ENCODE measurements at regions not wholly inside any gene's neighbourhood (a gene's known extent, or its start where the extent isn't known, plus 50 kb on each side); places are given as distances from the start of the nearest gene placed in this dataset.

DNA sequence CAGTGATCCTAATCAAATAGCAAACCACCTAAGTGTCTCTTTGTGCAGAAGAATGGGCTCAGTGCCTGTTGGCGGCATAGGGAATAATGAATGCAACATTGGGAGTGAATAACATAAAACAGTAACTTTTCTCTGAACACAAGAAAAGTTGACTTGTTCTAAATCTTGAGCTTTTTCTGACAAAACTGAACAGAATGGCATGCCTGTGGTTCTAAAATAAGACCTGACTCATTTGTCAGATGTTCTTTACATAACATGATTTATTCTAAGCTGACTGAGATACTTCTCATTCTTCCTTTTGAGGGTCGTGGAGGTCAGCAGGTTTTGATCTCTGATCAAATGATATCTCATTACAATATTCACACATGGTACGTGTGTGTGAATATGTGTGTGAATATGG, 165.4 kb upstream of the WDR1 start:
- TF ChIP-seq, protein P1, sequence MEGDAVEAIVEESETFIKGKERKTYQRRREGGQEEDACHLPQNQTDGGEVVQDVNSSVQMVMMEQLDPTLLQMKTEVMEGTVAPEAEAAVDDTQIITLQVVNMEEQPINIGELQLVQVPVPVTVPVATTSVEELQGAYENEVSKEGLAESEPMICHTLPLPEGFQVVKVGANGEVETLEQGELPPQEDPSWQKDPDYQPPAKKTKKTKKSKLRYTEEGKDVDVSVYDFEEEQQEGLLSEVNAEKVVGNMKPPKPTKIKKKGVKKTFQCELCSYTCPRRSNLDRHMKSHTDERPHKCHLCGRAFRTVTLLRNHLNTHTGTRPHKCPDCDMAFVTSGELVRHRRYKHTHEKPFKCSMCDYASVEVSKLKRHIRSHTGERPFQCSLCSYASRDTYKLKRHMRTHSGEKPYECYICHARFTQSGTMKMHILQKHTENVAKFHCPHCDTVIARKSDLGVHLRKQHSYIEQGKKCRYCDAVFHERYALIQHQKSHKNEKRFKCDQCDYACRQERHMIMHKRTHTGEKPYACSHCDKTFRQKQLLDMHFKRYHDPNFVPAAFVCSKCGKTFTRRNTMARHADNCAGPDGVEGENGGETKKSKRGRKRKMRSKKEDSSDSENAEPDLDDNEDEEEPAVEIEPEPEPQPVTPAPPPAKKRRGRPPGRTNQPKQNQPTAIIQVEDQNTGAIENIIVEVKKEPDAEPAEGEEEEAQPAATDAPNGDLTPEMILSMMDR (IDR thresholded peaks at IDR 0.05) = no peak
- TF ChIP-seq POLR2A (IDR thresholded peaks at IDR 0.05) (no peak), EP300 (IDR thresholded peaks at IDR 0.05) (no peak), POLR2AphosphoS5 (IDR thresholded peaks at IDR 0.05) (no peak)
